GM19467 (cell line): ENCODE measurements at regions not wholly inside any gene's neighbourhood (a gene's known extent, or its start where the extent isn't known, plus 50 kb on each side); places are given as distances from the start of the nearest gene placed in this dataset.
"Not testable (repeated sequence)": the region's sequence is repeated elsewhere in the genome, so short reads cannot be mapped to it uniquely, and the experiment has no call there.

Experiments used
- ATAC-seq: cut with Tn5 transposase; IDR thresholded peaks from one replicate; pipeline ENCODE4 v1.9.1; 2021; ENCODE audit warnings: mild to moderate bottlenecking, moderate library complexity; ENCODE audit not compliant: unreplicated experiment

- no peak for ATAC-seq
These were observed 299.0 kb downstream of the NR2F2 start for GRCh38 chr15:96629511-96629910.

GRCh38 chr15:96638793-96639192 lies 308.3 kb downstream of the NR2F2 start:
- ATAC-seq, result no peak

- ATAC-seq, result no peak
These were observed 315.3 kb downstream of the NR2F2 start for GRCh38 chr15:96645796-96646195.

- no peak for ATAC-seq
These were observed 318.4 kb downstream of the NR2F2 start for GRCh38 chr15:96648866-96649265.

- ATAC-seq, result no peak
These were observed 326.6 kb downstream of the NR2F2 start for GRCh38 chr15:96657096-96657495.

- not testable (repeated sequence) for ATAC-seq
These were observed 336.5 kb downstream of the NR2F2 start for GRCh38 chr15:96666979-96667378.

GRCh38 chr15:96670389-96670788 lies 339.9 kb downstream of the NR2F2 start:
- no peak for ATAC-seq

- ATAC-seq, result no peak
These were observed 342.1 kb downstream of the NR2F2 start for GRCh38 chr15:96672629-96673028.

- ATAC-seq, result no peak
These were observed 347.9 kb downstream of the NR2F2 start for GRCh38 chr15:96678386-96678785.

GRCh38 chr15:96687388-96688107 lies 357.0 kb downstream of the NR2F2 start:
- no peak for ATAC-seq

GRCh38 chr15:96690733-96691132 lies 360.2 kb downstream of the NR2F2 start:
- no peak for ATAC-seq

GRCh38 chr15:96692826-96693225 lies 362.3 kb downstream of the NR2F2 start:
- ATAC-seq, result no peak

- ATAC-seq, result no peak
These were observed 363.0 kb downstream of the NR2F2 start for GRCh38 chr15:96693515-96693914.

- ATAC-seq, result no peak
These were observed 363.6 kb downstream of the NR2F2 start for GRCh38 chr15:96693990-96694517.

GRCh38 chr15:96695426-96695825 lies 364.9 kb downstream of the NR2F2 start:
- no peak for ATAC-seq

GRCh38 chr15:96699871-96700401 lies 369.4 kb downstream of the NR2F2 start:
- ATAC-seq, result no peak

- no peak for ATAC-seq
These were observed 370.1 kb downstream of the NR2F2 start for GRCh38 chr15:96700555-96700954.

- no peak for ATAC-seq
These were observed 370.9 kb downstream of the NR2F2 start for GRCh38 chr15:96701443-96701842.

GRCh38 chr15:96701877-96702276 lies 371.4 kb downstream of the NR2F2 start:
- ATAC-seq, result no peak

GRCh38 chr15:96702589-96702988 lies 372.1 kb downstream of the NR2F2 start:
- ATAC-seq, result no peak

- no peak for ATAC-seq
These were observed 372.6 kb downstream of the NR2F2 start for GRCh38 chr15:96703091-96703490.

- ATAC-seq, result no peak
These were observed 373.5 kb downstream of the NR2F2 start for GRCh38 chr15:96703794-96704550.
